Body of pancreas (tissue), 4 donors: ENCODE measurements at regions not wholly inside any gene's neighbourhood (a gene's known extent, or its start where the extent isn't known, plus 50 kb on each side); places are given as distances from the start of the nearest gene placed in this dataset.

Experiments
- POLR2A ChIP-seq, 3 donors: fragments of 450-650 bp; IDR thresholded peaks; one replicate each; pipeline ENCODE4 v1.6.1; 2016; ENCODE audit warnings: antibody characterized with exemption in 3 of 3, mild to moderate bottlenecking in 2 of 3
- TF ChIP-seq, protein P1 (sequence below), 7 experiments: fragments of 450-650 bp in 4 of 7; fragments of 200-600 bp in 3 of 7; sonication (generic) in 3 of 7; IDR thresholded peaks; one replicate each; pipeline ENCODE4 v1.5.1; 2016 to 2019; ENCODE audit warnings: antibody characterized with exemption in 7 of 7

DNA sequence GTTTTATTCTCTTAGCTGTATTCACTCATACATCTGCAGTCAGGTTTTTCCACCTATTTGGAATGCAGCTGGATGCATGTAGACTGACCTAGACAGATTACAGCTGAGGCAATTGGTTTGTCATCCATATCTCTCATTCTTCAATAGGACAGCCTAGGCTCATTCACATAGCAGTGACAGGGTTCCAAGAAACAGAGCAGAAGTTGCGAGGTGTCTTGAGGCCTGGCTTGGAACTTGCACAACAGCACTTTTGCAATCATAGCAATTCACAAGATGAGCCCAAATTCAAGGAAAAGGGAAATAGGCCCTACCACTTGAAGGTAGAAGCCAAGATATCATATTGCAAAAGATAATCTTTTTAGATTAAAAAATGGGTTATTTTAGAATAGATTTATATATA lies 508.9 kb upstream of the JAG1 start:
- TF ChIP-seq, protein P1, sequence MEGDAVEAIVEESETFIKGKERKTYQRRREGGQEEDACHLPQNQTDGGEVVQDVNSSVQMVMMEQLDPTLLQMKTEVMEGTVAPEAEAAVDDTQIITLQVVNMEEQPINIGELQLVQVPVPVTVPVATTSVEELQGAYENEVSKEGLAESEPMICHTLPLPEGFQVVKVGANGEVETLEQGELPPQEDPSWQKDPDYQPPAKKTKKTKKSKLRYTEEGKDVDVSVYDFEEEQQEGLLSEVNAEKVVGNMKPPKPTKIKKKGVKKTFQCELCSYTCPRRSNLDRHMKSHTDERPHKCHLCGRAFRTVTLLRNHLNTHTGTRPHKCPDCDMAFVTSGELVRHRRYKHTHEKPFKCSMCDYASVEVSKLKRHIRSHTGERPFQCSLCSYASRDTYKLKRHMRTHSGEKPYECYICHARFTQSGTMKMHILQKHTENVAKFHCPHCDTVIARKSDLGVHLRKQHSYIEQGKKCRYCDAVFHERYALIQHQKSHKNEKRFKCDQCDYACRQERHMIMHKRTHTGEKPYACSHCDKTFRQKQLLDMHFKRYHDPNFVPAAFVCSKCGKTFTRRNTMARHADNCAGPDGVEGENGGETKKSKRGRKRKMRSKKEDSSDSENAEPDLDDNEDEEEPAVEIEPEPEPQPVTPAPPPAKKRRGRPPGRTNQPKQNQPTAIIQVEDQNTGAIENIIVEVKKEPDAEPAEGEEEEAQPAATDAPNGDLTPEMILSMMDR (IDR thresholded peaks at IDR 0.05), result no peak
- TF ChIP-seq POLR2A (IDR thresholded peaks at IDR 0.05), result no peak
